Coronary artery (tissue), 2 donors: ENCODE measurements at regions not wholly inside any gene's neighbourhood (a gene's known extent, or its start where the extent isn't known, plus 50 kb on each side); places are given as distances from the start of the nearest gene placed in this dataset.

Experiments used
- DNase-seq: peaks from one replicate; pipeline ENCODE4 v3.0.0-alpha.2; 2017; ENCODE audit warnings: low spot score
- H3K27ac ChIP-seq, 2 donors: fragments of 200-600 bp; sonication (generic); one replicate each; pipeline ENCODE4 v1.5.1; 2016 to 2019
- H3K4me3 ChIP-seq: fragments of 200-600 bp; sonication (generic); 2 replicates; pipeline ENCODE4 v1.5.1; 2016; ENCODE audit warnings: mild to moderate bottlenecking, moderate library complexity
- TF ChIP-seq, protein P1 (sequence below): fragments of 200-600 bp; sonication (generic); IDR thresholded peaks from one replicate; pipeline ENCODE4 v1.5.1; 2019; ENCODE audit warnings: antibody characterized with exemption

GRCh38 chr5:145680169-145680568, 155.0 kb downstream of the PRELID2 start:
- TF ChIP-seq, protein P1, sequence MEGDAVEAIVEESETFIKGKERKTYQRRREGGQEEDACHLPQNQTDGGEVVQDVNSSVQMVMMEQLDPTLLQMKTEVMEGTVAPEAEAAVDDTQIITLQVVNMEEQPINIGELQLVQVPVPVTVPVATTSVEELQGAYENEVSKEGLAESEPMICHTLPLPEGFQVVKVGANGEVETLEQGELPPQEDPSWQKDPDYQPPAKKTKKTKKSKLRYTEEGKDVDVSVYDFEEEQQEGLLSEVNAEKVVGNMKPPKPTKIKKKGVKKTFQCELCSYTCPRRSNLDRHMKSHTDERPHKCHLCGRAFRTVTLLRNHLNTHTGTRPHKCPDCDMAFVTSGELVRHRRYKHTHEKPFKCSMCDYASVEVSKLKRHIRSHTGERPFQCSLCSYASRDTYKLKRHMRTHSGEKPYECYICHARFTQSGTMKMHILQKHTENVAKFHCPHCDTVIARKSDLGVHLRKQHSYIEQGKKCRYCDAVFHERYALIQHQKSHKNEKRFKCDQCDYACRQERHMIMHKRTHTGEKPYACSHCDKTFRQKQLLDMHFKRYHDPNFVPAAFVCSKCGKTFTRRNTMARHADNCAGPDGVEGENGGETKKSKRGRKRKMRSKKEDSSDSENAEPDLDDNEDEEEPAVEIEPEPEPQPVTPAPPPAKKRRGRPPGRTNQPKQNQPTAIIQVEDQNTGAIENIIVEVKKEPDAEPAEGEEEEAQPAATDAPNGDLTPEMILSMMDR: no peak
- no peak for DNase-seq
- no peak overlapping the region for H3K4me3 ChIP-seq
- H3K27ac ChIP-seq: no peak overlapping the region

- Histone ChIP-seq H3K27ac (no peak overlapping the region), H3K4me3 (no peak overlapping the region)
- DNase-seq: no peak
- TF ChIP-seq, protein P1: no peak
Measured at GRCh38 chr5:145678255-145678654, 156.9 kb downstream of the PRELID2 start.

DNA sequence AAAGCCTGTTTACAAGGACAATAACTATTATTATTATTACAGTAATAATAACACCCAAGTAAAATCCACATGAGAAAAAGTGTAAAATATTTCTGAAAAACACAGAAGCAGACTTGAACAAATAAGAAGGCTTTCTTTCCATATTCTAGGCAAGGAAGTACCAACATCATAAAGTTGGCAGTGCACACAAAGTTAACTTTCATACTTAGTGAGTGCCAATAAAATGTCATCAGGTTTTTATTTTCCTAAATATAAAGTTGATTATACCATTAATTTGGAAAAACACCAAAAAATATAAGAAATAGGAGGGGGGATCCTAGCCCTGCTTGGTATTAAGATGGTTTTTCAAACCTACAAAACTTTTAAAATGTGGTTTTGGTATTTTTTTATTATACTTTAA, 161.4 kb downstream of the PRELID2 start:
- TF ChIP-seq, protein P1: no peak
- Histone ChIP-seq H3K27ac (no peak overlapping the region), H3K4me3 (no peak overlapping the region)
- no peak for DNase-seq

- TF ChIP-seq, protein P1: no peak
- H3K4me3 ChIP-seq: no peak overlapping the region
- no peak for DNase-seq
- no peak overlapping the region for H3K27ac ChIP-seq
Measured at GRCh38 chr5:145668714-145669113, 166.4 kb downstream of the PRELID2 start.

GRCh38 chr5:145667742-145668141, 167.4 kb downstream of the PRELID2 start:
- Histone ChIP-seq H3K27ac (no peak overlapping the region), H3K4me3 (no peak overlapping the region)
- DNase-seq: no peak
- TF ChIP-seq, protein P1: no peak

- Histone ChIP-seq H3K27ac (no peak overlapping the region), H3K4me3 (no peak overlapping the region)
- no peak for DNase-seq
- TF ChIP-seq, protein P1: no peak
Measured at GRCh38 chr5:145666591-145666990, 168.6 kb downstream of the PRELID2 start.

DNA sequence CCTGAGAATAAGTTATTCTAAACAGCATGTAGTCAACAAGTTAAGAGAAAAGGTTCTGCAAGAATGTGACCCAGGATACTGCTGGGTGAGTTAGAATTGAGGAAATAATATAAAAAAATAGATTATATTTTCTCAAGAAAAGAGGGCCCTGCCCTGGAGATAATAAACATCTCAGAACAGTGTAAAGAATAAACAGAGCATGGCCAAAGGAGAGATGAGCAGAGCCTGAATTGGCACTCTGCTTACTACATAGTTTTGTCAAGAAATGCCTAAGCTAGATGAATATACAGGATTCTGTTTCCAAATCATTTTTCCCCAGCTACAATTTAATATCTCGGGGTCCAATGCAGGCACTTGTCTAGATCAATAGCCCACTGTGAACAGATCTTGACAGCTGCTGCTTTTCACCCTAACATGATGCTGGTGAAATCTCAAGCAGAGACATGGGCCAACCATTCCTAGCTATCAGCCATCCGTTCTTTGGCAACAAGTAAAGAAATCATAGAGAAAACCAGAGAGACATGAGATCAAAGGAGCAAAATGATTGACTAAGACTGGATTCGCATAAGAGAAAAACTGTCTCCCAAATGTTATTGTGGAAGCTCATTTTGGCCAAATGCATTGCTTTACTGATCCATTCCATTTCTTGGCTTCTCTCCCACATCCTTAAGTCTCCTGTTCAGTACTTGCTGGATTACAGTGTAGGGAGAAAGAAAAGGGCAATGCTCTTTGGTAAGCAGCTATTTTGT, 173.2 kb downstream of the PRELID2 start:
- TF ChIP-seq, protein P1: no peak
- no peak for DNase-seq

More for the DNA sequence above, 173.2 kb downstream of the PRELID2 start:
- Histone ChIP-seq H3K27ac (no peak overlapping the region), H3K4me3 (no peak overlapping the region)
